ENCODE measurements at regions not wholly inside any gene's neighbourhood (a gene's known extent, or its start where the extent isn't known, plus 50 kb on each side); places are given as distances from the start of the nearest gene placed in this dataset.

- ATAC-seq = no peak
- Mint-ChIP-seq H3K27me3 (ENCODE audit: insufficient read depth, low read depth, poor library complexity) (no peaks in the 10 kb centered on the region), H3K9me3 (no peaks in the 10 kb centered on the region), H3K27ac (peak overlapping the region; percentile 66), H3K4me1 (peaks cover 40% of the 10 kb centered on the region), H3K4me3 (no peak overlapping the region), H3K36me3 (ENCODE audit: low read depth) (no peaks in the 10 kb centered on the region)
- no peaks in the 10 kb centered on the region for H3K9me2 ChIP-seq (ENCODE audit: insufficient read depth)
- no peaks in the 10 kb centered on the region for H3K36me3 ChIP-seq (ENCODE audit: insufficient read depth)
- no peak overlapping the region for H3K4me2 ChIP-seq
- no peak for DNase-seq (ENCODE audit: low spot score)
- H3K4me1 ChIP-seq (ENCODE audit: insufficient read depth) = peaks cover 22% of the 10 kb centered on the region
- no peak for TF ChIP-seq CREB1 (CRISPR knock-in tag; IDR thresholded peaks at IDR 0.05; ENCODE audit: low read depth)
- no peak for TF ChIP-seq EZH2phosphoT487 (IDR thresholded peaks at IDR 0.05; ENCODE audit: unreplicated experiment)
- no peak for TF ChIP-seq ZNF331 (CRISPR knock-in tag; IDR thresholded peaks at IDR 0.05; ENCODE audit: low read depth)
- no peak for TF ChIP-seq REST (IDR thresholded peaks at IDR 0.05; ENCODE audit: unreplicated experiment)
- no peak for TF ChIP-seq CTCF (conservative IDR thresholded peaks at IDR 0.05; ENCODE audit: low read depth in 2 of 2)
- TF ChIP-seq ETS1 (IDR thresholded peaks at IDR 0.05) = no peak
- TF ChIP-seq ZNF462 (CRISPR knock-in tag; IDR thresholded peaks at IDR 0.05) = no peak
- no peak for TF ChIP-seq JUNB (IDR thresholded peaks at IDR 0.05; ENCODE audit: unreplicated experiment)
- no peak for TF ChIP-seq ZNF114 (CRISPR knock-in tag; IDR thresholded peaks at IDR 0.05)
- TF ChIP-seq STAT1 (IDR thresholded peaks at IDR 0.05; ENCODE audit: unreplicated experiment) = no peak
- no peak for TF ChIP-seq EZH2 (IDR thresholded peaks at IDR 0.05; ENCODE audit: low read depth, unreplicated experiment)
- no peak for TF ChIP-seq POLR2AphosphoS5 (IDR thresholded peaks at IDR 0.05; ENCODE audit: low read depth)
- no peak for TF ChIP-seq NANOG (IDR thresholded peaks at IDR 0.05; ENCODE audit: borderline replicate concordance)
- no peaks in the 10 kb centered on the region for H3K27me3 ChIP-seq (ENCODE audit: insufficient read depth)
- no peak overlapping the region for H3K4me3 ChIP-seq
- no peak overlapping the region for H3K27ac ChIP-seq (ENCODE audit: low read depth)
- H4K20me1 ChIP-seq (replicated peaks; ENCODE audit: insufficient read depth) = no peaks in the 10 kb centered on the region
- no peaks in the 10 kb centered on the region for H3K79me2 ChIP-seq (replicated peaks; ENCODE audit: insufficient read depth)
- no peak overlapping the region for H2AFZ ChIP-seq
- H3F3A ChIP-seq (replicated peaks; ENCODE audit: low read depth) = no peaks in the 10 kb centered on the region
These were observed 325.5 kb downstream of the SFMBT2 start for GRCh38 chr10:7085147-7085912.
